Endothelial cell of umbilical vein (primary cell): ENCODE measurements at regions not wholly inside any gene's neighbourhood (a gene's known extent, or its start where the extent isn't known, plus 50 kb on each side); places are given as distances from the start of the nearest gene placed in this dataset.

Experiments
- BruUV-seq: library from RNA; stranded (reverse); fragments of 400-500 nt; replicated peaks from 2 replicates; lab custom pipeline; 2021; lab: Mats Ljungman, UMichigan
- CTCF ChIA-PET: fragments of 300-600, 350-600 bp; sonication (Branson Sonifier 250); formaldehyde crosslinking; loops from one replicate; lab custom pipeline; 2021; ENCODE audit warnings: antibody characterized with exemption, inconsistent platforms; lab: Charles Lee
- POLR2A ChIA-PET: fragments of 300-600, 350-600 bp; sonication (Branson Sonifier 250); formaldehyde crosslinking; loops from one replicate; lab custom pipeline; 2021; ENCODE audit warnings: antibody characterized with exemption, inconsistent platforms; lab: Charles Lee
- DNase-seq: peaks from one replicate; pipeline ENCODE4 v3.0.0-alpha.2; 2011; ENCODE audit warnings: low read depth, low spot score
- FAIRE-seq: peaks from 2 replicates; lab custom pipeline; 2011; peaks lifted over from hg19 to GRCh38; lab: Jason Lieb, UNC
- H2AFZ ChIP-seq: 2 replicates; pipeline ENCODE4 v1.6.0; 2012; ENCODE audit warnings: low read depth, low read length, control low read depth, inconsistent platforms
- H3K27ac ChIP-seq: 2 replicates; pipeline ENCODE4 v1.5.1; 2011; ENCODE audit warnings: low read depth, mild to moderate bottlenecking, control low read depth, low read length, moderate library complexity; ENCODE audit not compliant: insufficient read depth
- H3K27me3 ChIP-seq, 2 experiments: 2 replicates each; pipeline versions ENCODE4 v1.6.0 to v1.6.1; 2011; ENCODE audit warnings: low read length in 2 of 2, mixed read lengths in 1 of 2; ENCODE audit not compliant: control insufficient read depth in 2 of 2, insufficient read depth in 2 of 2
- H3K36me3 ChIP-seq, 2 experiments: 2 replicates in 1 of 2; 3 replicates in 1 of 2; pipeline ENCODE4 v1.5.1; 2011; ENCODE audit warnings: low read length in 2 of 2, mild to moderate bottlenecking in 1 of 2, moderate library complexity in 1 of 2; ENCODE audit not compliant: control insufficient read depth in 2 of 2, insufficient read depth in 2 of 2; ENCODE audit errors: extremely low read depth in 1 of 2
- H3K4me1 ChIP-seq: 3 replicates; pipeline ENCODE4 v1.5.1; 2011; ENCODE audit warnings: mild to moderate bottlenecking, low read length; ENCODE audit not compliant: control insufficient read depth, insufficient read depth; ENCODE audit errors: extremely low read depth
- H3K4me2 ChIP-seq: 2 replicates; pipeline ENCODE4 v1.6.1; 2011; ENCODE audit warnings: low read length, control low read depth, mixed read lengths; ENCODE audit not compliant: insufficient read depth
- H3K4me3 ChIP-seq, 3 experiments: fragments of 200-600 bp in 1 of 3; sonication (generic), shearing (Covaris generic) in 1 of 3; replicated peaks in 1 of 3; 2 replicates each; pipeline ENCODE4 v1.5.1; 2011 to 2016; ENCODE audit warnings: control low read depth in 3 of 3, low read length in 3 of 3, mild to moderate bottlenecking in 2 of 3, inconsistent platforms in 1 of 3, low read depth in 1 of 3, moderate library complexity in 1 of 3; ENCODE audit not compliant: insufficient read depth in 1 of 3
- H3K79me2 ChIP-seq: 2 replicates; pipeline ENCODE4 v1.6.0; 2012; ENCODE audit warnings: low read length, inconsistent platforms; ENCODE audit not compliant: control insufficient read depth, insufficient read depth
- H3K9ac ChIP-seq: replicated peaks from 2 replicates; pipeline ENCODE3; 2011; ENCODE audit warnings: low read length, control low read depth; ENCODE audit not compliant: insufficient read depth; ENCODE audit errors: extremely low read depth
- H3K9me1 ChIP-seq: replicated peaks from 3 replicates; pipeline ENCODE4 v1.6.0; 2011; ENCODE audit warnings: mild to moderate bottlenecking, low read length; ENCODE audit not compliant: control insufficient read depth, insufficient read depth; ENCODE audit errors: extremely low read depth
- H3K9me3 ChIP-seq: replicated peaks from 2 replicates; pipeline ENCODE4 v1.5.1; 2012; ENCODE audit warnings: low read length, inconsistent platforms; ENCODE audit not compliant: control insufficient read depth, insufficient read depth
- H4K20me1 ChIP-seq: replicated peaks from 2 replicates; pipeline ENCODE3; 2011; ENCODE audit warnings: mild to moderate bottlenecking, low read length; ENCODE audit not compliant: control insufficient read depth, insufficient read depth; ENCODE audit errors: extremely low read depth
- EZH2 ChIP-seq: IDR thresholded peaks from 2 replicates; pipeline ENCODE4 v1.6.1; 2012; ENCODE audit warnings: borderline replicate concordance, low read depth, mild to moderate bottlenecking, moderate library complexity, low read length, inconsistent platforms; ENCODE audit not compliant: severe bottlenecking
- GATA2 ChIP-seq: IDR thresholded peaks from 2 replicates; pipeline ENCODE4 v1.7.0; 2011; ENCODE audit warnings: low read depth, mild to moderate bottlenecking, moderate library complexity, mixed read lengths, low read length; ENCODE audit not compliant: insufficient read length, insufficient read depth
- JUN ChIP-seq: IDR thresholded peaks from 2 replicates; pipeline ENCODE4 v1.6.1; 2011; ENCODE audit warnings: borderline replicate concordance, low read depth; ENCODE audit not compliant: insufficient read length, insufficient read depth
- dilution Hi-C: fragments of 300-500 bp; cut with MboI; formaldehyde crosslinking; loops from one replicate; pipeline ENCODE4 v1.15.0; 2019; ENCODE audit warnings: low sequenced_read_pairs; ENCODE audit not compliant: extremely low pct_ligation_motif_present
- intact Hi-C: fragments of 100-400 bp; cut with micrococcal nuclease; formaldehyde crosslinking; loops from one replicate; pipeline ENCODE4 v1.10.0; 2022
- TF ChIP-seq, protein P1 (sequence below), 2 donors: IDR thresholded peaks; 1 replicate in 1 of 2; 2 replicates in 1 of 2; pipeline ENCODE4 v1.5.1; 2011; ENCODE audit warnings: low read length in 2 of 2, mild to moderate bottlenecking in 2 of 2, moderate library complexity in 2 of 2, control low read depth in 1 of 2, inconsistent platforms in 1 of 2, low read depth in 1 of 2; ENCODE audit not compliant: insufficient read depth in 1 of 2; ENCODE audit errors: extremely low read depth in 1 of 2
- TF ChIP-seq, protein P2 (sequence below): IDR thresholded peaks from 2 replicates; pipeline ENCODE4 v1.6.1; 2011; ENCODE audit not compliant: insufficient read depth, insufficient read length

DNA sequence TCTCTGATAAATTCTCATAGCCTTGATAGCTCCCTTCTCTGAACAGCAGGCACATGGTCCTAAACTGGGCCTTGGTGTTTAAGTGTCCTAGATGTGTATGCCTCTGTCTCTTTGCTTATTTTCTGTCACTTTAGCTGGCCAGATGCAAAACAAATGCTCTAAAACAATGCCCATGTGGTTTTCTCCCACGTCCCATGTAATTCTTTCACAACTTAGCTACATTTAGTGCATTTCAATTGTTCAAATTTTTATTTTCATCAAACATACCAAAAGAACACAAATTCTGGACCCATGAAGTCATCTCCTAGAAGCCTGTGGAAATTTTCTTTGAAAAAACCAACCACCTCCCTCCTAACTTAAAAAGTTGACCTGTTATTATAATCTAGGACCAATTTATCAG lies 491.3 kb upstream of the AGTR1 start:
- no peak overlapping the region for H3K4me2 ChIP-seq
- H3K27ac ChIP-seq, result no peak overlapping the region
- no peaks in the 10 kb centered on the region for H3K79me2 ChIP-seq
- DNase-seq (no peak), FAIRE-seq (no peak)
- no peaks in the 10 kb centered on the region for H4K20me1 ChIP-seq
- ChIA-PET POLR2A (no interaction called here), CTCF (no interaction called here)
- no peak for TF ChIP-seq EZH2
- dilution Hi-C loops (no loop called here), intact Hi-C loops (no loop called here)
- no peak overlapping the region for H3K4me3 ChIP-seq
- no peak overlapping the region for H3K9ac ChIP-seq
- BruUV-seq, result no TSS peak
- no peaks in the 10 kb centered on the region for H3K36me3 ChIP-seq
- no peaks in the 10 kb centered on the region for H3K9me1 ChIP-seq
- H3K9me3 ChIP-seq, result no peaks in the 10 kb centered on the region
- no peaks in the 10 kb centered on the region for H3K4me1 ChIP-seq
- H3K27me3 ChIP-seq, result no peaks in the 10 kb centered on the region
- no peak overlapping the region for H2AFZ ChIP-seq

DNA sequence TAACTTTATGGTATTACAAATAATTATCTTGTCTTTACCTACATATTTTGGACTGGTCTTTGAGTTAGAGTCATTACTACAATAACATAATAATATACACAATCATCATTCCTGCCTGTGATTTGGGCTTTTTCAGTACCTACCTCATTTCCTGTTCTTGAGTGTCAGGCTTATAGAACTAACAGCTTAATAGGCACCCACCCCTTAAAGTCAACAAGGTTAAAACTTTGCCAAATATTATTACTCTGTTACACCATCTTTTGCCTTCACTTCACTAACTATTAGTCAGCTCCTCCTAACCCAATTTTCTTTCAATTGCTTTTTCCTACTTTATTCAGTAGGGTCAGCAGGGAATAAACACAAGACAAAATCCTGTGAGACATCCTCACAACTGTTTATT lies 488.7 kb upstream of the AGTR1 start:
- ChIA-PET CTCF (no interaction called here), POLR2A (no interaction called here)
- dilution Hi-C loops (no loop called here), intact Hi-C loops (no loop called here)
- H3K79me2 ChIP-seq, result no peaks in the 10 kb centered on the region
- H2AFZ ChIP-seq, result no peak overlapping the region
- no peaks in the 10 kb centered on the region for H3K36me3 ChIP-seq
- FAIRE-seq, result no peak
- no peak for TF ChIP-seq JUN
- TF ChIP-seq, protein P1, sequence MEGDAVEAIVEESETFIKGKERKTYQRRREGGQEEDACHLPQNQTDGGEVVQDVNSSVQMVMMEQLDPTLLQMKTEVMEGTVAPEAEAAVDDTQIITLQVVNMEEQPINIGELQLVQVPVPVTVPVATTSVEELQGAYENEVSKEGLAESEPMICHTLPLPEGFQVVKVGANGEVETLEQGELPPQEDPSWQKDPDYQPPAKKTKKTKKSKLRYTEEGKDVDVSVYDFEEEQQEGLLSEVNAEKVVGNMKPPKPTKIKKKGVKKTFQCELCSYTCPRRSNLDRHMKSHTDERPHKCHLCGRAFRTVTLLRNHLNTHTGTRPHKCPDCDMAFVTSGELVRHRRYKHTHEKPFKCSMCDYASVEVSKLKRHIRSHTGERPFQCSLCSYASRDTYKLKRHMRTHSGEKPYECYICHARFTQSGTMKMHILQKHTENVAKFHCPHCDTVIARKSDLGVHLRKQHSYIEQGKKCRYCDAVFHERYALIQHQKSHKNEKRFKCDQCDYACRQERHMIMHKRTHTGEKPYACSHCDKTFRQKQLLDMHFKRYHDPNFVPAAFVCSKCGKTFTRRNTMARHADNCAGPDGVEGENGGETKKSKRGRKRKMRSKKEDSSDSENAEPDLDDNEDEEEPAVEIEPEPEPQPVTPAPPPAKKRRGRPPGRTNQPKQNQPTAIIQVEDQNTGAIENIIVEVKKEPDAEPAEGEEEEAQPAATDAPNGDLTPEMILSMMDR (IDR thresholded peaks at IDR 0.05; ENCODE audit: extremely low read depth in 1 of 2, insufficient read depth in 1 of 2, low read depth in 1 of 2, low read length in 2 of 2), result no peak
- no peak for TF ChIP-seq GATA2
- no peak for TF ChIP-seq EZH2
- TF ChIP-seq, protein P2, sequence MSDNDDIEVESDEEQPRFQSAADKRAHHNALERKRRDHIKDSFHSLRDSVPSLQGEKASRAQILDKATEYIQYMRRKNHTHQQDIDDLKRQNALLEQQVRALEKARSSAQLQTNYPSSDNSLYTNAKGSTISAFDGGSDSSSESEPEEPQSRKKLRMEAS, result no peak
- no peak overlapping the region for H3K4me3 ChIP-seq
- H3K27ac ChIP-seq, result no peak overlapping the region
- no peaks in the 10 kb centered on the region for H3K9me3 ChIP-seq
- H3K4me2 ChIP-seq, result no peak overlapping the region
- H4K20me1 ChIP-seq, result no peaks in the 10 kb centered on the region
- no peaks in the 10 kb centered on the region for H3K9me1 ChIP-seq
- no peaks in the 10 kb centered on the region for H3K4me1 ChIP-seq
- no peaks in the 10 kb centered on the region for H3K27me3 ChIP-seq
- no peak for DNase-seq
- no TSS peak for BruUV-seq
- no peak overlapping the region for H3K9ac ChIP-seq
